GM18505 (cell line): ENCODE measurements at regions not wholly inside any gene's neighbourhood (a gene's known extent, or its start where the extent isn't known, plus 50 kb on each side); places are given as distances from the start of the nearest gene placed in this dataset.
"Not testable (repeated sequence)": the region's sequence is repeated elsewhere in the genome, so short reads cannot be mapped to it uniquely, and the experiment has no call there.

Source experiments
- ATAC-seq: cut with Tn5 transposase; IDR thresholded peaks from one replicate; pipeline ENCODE4 v1.9.1; 2021; ENCODE audit not compliant: unreplicated experiment
- POLR2A ChIP-seq: IDR thresholded peaks from 4 replicates; pipeline ENCODE4 v1.6.1; 2011; ENCODE audit warnings: borderline replicate concordance; ENCODE audit not compliant: insufficient read depth, insufficient read length; ENCODE audit errors: extremely low read depth

DNA sequence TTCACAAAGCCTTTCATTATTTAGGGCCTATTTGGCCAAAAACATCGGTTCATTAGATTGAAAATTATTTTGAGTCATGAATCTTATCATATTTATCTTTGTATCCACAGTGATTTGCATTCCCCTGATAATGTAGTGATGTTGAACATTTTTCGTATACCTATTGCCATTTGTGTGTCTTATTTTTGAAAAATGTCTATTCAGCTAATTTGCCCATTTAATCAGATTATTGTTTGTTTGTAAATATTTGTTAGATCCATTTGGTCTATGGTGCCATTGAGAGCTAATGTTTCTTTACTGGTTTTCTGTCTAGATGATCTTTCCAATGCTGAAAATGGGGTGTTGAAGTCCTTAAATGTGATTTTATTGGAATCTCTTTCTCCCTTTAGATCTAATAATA lies 439.2 kb upstream of the TYRP1 start:
- ATAC-seq = no peak
- no peak for TF ChIP-seq POLR2A

DNA sequence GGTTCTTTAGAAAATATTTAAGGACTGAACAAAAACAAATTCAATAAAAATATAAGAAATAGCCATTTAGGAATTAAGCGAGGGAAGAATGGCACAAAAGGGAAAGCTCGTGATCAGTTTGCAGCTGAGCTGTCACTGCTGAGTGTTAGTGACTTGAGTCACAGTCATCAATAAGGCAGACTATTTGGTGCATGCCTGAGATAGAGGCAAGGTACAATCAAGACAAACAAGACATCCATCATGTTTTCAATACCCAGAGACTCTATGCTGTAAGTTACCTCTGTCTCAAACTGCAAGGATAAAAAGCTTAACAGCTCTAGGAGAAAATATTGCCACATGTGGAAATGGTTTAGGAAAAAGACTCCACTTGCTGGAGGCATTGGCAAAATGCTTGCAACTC lies 426.4 kb upstream of the TYRP1 start:
- TF ChIP-seq POLR2A = no peak
- ATAC-seq = no peak

DNA sequence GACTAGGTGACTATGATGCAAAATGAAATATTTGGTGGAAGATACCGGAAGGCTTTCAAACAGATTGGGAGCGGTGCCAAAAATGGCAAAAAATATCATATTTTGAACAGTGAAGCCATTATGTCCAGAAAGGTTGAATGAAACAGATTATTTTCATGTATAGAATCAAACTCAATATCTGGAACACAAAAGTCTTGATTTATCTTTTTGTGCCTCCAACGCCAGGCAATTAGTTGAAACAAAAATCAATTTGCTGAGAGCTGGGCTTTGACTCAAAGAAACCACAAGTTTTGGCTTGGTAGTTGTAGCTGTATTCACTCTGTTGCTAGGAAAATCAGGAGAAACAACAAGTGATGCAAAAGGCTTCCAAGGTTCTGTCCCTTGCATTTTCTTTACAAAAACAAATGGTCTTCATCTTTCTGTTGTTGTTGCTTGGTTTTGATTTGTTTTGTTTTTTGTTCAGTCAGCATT lies 421.7 kb upstream of the TYRP1 start:
- ATAC-seq = no peak
- TF ChIP-seq POLR2A = no peak

DNA sequence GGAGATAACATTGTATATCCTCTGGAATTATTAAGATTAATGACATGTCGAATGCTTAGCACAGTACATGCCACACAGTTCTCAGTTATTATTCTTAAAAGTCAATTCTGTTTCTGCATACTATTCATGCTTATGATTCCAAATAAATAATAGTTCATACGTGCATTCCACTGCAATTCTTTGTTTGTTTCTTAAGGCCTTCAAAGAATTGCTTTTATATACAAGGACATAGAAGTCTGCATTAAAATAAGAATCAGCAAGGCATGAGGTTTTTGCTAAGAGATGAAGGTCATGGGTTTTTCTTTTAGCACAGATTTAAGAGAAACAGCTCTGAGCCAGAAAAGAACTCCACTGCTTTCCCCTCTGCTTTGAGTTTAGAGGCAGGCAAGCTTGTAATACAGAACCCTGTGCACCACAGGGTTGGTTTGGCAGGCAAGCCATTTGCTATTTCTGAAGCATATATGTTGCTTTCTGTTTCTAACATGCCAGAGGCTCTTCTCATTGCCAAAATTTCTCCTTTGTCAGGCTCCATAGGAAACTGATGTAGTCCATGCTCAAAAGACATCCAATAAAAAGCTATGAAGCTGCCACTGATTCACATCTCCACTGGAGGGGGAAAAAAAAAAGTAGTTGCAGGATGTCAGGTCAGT lies 420.6 kb upstream of the TYRP1 start:
- no peak for TF ChIP-seq POLR2A
- no peak for ATAC-seq

DNA sequence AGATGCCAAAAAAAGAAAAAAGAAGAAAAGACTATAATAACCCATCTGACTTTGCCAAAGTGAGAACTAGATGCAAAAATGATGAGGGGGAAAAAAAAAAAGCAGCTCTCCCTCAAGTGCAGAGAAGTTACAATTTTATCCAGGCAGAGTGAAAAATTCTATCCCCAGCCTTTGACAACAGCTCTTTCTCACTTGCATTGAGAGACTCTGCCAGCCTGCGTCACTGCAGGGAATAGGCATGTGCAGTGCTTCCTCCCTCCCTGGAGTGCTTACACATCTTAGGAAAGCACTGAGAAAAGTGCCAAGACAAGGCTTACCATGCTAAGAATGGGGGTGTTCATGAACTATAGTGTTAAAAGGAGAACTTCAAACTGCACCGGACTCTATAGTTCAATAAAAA lies 418.6 kb upstream of the TYRP1 start:
- TF ChIP-seq POLR2A = no peak
- ATAC-seq = no peak

DNA sequence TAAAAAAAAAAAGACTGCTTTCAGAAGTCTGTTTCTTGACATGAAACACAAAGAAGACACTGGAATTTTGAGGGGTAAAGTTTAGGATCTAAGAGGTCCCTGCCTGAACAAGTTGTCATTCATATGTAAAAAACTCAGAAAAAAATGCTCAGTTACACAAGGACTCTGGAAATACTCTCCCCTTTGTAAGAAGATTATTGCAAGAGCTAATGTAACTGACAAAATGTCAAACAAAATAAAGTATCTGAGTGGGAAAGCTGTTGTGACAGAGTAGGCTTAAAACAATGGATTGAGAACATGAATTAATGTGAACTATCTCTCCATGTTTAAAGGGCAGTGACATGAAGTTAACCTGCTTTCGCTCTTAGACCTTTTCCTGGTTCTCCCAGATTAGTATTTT lies 416.7 kb upstream of the TYRP1 start:
- no peak for ATAC-seq
- no peak for TF ChIP-seq POLR2A

DNA sequence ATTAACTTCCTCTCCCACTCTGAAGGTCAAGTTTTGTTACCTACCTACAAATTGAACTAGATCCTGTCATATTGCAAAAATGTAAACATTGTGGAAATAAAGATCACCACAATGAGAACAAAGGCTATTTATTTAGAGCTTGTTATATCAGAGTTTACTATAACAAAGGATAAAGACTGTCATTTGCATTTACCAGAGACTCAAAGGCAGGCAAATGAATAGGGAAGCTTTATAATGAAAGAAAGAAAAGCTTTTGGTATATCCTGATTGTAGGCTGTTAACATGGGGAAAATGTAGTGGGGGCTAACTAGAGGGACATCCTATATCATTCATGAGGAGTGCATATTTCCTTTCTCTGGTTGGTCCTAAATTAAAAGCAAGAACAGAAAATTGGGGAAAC lies 403.5 kb upstream of the TYRP1 start:
- no peak for TF ChIP-seq POLR2A
- ATAC-seq = no peak

DNA sequence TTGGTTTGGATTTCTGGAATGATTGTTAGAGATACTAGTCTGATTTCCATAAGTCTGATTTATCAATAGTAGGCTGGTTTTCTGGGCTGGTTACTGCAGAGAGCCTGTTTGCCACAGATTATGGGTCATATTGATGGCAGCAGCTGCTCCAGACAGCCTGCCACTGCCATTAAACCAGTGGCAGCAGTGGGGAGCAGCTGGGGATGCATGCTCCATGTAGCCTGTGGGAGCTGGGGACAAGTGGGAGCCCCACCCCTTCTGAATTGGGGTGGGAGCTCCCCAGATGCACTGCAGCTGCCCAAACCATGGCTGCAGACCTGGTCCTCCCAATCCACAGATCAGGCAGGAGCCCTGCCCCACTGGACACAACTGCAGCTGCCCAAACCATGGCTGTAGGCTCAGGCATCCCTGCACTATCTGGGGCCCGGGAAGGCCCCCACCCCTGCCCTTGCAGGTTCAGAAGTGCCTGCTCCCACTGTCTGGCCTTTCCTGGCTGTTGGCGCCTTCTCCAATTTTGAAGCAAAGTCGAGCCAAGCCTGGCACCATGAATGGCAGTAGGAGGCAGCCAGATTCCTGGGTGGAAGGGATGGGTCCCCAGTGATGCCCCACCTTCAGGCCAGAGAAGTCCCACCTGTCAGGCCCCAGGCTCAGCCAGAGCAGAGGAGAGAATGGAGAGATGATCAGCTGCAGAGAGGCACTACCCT lies 402.9 kb upstream of the TYRP1 start:
- TF ChIP-seq POLR2A = no peak
- ATAC-seq = no peak

DNA sequence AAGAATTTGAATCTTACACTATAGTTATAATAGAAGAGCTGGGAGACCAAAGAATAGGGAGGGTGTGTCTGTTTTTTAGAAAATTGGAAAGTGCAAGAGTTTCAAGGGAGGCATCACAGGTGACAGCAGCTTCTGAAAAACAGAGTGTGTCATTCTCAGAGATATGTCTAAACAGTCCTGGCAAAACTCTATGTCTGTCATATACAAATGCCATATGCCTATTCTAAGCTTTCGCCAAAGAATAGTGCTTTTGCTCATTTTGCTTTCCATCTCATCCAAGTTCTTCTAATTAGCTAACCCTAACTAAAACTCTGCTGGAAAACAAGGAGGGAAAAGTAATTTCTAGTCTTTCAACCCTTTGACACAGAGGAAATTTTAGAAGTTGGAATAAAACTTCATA lies 388.0 kb upstream of the TYRP1 start:
- ATAC-seq = no peak
- TF ChIP-seq POLR2A = no peak

DNA sequence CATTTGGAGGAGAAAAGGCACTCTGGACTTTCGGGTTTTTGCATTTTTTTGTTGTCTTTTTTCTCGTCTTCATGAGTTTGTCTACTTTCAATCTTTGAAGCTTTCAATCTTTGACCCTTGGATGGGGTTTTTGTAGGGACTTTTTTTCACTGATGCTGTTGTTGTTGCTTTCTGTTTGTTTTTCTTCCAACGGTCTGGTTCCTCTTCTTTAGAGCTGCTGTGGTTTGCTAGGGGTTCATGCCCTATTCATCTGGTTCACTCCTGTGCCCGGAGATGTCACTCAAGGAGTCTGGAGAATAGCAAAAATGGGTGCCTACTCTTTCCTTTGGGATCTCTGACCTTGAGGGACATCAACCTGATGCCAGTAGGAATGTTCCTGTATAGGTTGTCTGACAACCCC lies 378.6 kb upstream of the TYRP1 start:
- TF ChIP-seq POLR2A = no peak
- ATAC-seq = no peak

DNA sequence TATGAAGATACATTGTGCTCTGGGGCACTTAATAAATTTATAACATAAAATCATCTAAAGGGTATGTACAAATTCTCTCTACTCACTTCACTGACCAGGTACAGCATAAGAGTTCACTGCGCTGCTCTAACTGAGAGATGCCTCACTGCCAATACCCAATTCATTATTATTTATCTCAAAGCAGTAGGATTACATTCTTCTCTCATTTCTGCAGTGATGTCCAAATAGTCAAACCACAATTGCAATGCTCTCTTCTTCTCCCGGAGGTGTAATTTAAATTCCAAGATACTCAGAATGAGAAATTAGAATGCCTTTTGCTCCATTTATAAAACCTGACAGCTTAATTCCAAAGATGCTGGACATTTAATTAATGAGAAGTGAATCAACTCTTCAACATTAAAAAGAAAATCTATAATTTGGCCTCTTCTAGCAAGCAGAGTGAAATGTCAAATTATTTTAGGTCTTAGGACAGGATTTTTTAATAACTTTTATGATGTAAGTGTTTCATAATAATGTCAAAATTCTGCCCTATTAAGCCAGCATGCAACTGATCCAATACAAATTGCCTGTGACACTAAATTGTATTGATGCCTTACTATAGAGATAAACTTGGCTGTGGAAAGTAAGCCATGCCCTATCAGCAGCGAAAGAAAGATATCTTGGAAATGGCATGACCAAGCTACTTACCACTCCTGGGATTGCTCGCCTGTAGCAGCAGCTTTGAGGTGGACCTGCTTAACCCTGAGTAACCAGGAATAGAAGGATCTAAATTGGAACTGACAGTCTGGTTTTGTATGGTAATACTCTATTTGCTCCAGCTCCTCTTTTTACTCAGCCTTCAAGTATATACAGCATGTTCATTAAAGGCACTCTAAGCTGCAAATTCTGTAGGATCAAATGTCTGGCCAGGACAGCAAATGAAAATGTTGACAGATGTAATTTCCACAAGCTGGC lies 374.2 kb upstream of the TYRP1 start:
- no peak for ATAC-seq
- no peak for TF ChIP-seq POLR2A

DNA sequence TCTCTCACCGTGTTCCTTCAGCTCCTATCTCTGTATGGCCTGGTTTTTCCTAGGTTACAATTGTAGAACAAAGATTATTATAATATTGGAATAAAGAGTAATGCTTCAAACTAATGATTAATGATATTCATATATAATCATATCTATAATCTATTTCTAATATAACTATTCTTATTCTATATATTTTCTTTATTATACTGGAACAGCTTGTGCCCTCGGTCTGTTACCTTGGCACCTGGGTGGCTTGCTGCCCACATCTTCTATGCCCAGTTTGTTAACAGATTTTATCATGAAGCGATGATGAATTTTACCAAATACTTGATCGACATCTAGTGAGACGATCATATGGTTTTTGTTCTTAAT lies 363.6 kb upstream of the TYRP1 start:
- no peak for TF ChIP-seq POLR2A
- no peak for ATAC-seq

DNA sequence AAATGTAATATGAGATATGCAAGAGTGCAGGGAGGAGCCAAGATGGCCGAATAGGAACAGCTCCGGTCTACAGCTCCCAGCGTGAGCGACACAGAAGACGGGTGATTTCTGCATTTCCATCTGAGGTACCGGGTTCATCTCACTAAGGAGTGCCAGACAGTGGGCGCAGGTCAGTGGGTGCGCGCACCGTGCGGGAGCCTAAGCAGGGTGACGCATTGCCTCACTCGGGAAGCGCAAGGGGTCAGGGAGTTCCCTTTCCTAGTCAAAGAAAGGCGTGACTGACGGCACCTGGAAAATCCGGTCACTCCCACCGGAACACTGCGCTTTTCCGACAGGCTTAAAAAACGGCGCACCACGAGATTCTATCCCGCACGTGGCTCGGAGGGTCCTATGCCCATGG lies 359.2 kb upstream of the TYRP1 start:
- not testable (repeated sequence) for ATAC-seq

DNA sequence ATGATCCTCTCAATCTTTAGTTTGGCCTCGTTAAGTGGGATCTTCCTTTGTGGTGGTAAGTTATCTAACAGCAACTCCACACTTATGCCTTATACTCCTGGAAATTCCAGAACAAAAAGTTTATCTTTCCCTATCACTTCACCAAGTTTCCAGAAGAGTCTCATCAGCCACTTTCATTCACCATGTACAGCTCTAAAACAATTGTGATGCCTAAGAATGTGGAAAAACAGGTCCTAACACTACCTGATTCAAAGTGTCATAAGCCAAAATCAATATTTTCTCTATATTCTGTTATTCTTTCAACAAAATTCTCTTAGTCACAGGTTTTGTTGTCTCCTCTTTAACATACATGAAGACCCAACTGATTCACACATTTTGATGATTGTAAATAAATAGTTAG lies 342.4 kb upstream of the TYRP1 start:
- TF ChIP-seq POLR2A = no peak
- ATAC-seq = no peak
